ENCODE measurements at regions not wholly inside any gene's neighbourhood (a gene's known extent, or its start where the extent isn't known, plus 50 kb on each side); places are given as distances from the start of the nearest gene placed in this dataset.

DNA sequence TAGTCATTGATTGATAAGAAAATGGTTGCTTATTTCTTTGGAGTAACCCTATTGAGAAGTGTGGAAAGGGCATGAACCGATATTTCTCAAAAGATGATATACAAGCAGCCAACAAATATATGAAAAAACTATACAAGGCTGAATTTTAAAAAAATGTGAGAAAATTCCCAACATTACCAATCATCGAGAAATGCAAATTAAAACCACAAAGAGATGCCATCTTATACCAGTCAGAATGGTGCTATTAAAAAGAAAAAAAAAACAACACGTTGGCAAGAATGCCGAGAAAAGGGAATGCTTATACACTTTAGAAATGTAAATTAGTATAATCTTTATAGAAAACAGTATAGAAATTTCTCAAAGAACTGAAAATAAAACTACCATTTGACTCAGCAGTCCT is 77.7 kb upstream of the ROBO1 start:
- no peaks in the 10 kb centered on the region for H3K36me3 ChIP-seq
- no peaks in the 10 kb centered on the region for H3K4me1 ChIP-seq
- intact Hi-C loops (cut with DNase I), result no loop called here
- TF ChIP-seq, protein P1, sequence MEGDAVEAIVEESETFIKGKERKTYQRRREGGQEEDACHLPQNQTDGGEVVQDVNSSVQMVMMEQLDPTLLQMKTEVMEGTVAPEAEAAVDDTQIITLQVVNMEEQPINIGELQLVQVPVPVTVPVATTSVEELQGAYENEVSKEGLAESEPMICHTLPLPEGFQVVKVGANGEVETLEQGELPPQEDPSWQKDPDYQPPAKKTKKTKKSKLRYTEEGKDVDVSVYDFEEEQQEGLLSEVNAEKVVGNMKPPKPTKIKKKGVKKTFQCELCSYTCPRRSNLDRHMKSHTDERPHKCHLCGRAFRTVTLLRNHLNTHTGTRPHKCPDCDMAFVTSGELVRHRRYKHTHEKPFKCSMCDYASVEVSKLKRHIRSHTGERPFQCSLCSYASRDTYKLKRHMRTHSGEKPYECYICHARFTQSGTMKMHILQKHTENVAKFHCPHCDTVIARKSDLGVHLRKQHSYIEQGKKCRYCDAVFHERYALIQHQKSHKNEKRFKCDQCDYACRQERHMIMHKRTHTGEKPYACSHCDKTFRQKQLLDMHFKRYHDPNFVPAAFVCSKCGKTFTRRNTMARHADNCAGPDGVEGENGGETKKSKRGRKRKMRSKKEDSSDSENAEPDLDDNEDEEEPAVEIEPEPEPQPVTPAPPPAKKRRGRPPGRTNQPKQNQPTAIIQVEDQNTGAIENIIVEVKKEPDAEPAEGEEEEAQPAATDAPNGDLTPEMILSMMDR (IDR thresholded peaks at IDR 0.05), result no peak
- no peak for TF ChIP-seq POLR2A (IDR thresholded peaks at IDR 0.05; ENCODE audit: low read depth)
- H3K4me3 ChIP-seq, result no peak overlapping the region
- no peaks in the 10 kb centered on the region for H3K27me3 ChIP-seq
- H3K9me3 ChIP-seq, result no peaks in the 10 kb centered on the region
- no peak overlapping the region for H3K27ac ChIP-seq (replicated peaks in 1 of 4)
- 89% methylated on average over 4 of the region's 4 CpGs for WGBS
- no peak for DNase-seq (ENCODE audit: extremely low spot score)

DNA sequence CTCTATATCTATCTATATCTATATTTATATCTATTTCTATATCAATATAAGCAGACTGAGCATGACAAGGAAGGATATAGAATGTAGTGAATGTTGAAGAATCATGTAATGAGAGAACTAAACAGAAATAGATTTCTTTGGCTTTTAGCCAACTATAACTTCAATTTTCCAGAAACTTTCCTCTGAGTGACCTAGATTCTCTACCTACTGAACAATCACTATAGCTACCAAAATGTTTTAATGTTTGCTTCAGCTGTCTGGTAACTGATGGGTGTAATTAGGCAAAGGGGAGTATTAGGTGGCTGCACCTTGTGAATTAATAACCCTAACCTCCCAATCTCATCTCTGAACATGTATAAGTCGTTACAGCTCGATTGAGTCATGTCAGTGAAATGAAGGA is 76.4 kb upstream of the ROBO1 start:
- Histone ChIP-seq H3K27me3 (no peaks in the 10 kb centered on the region), H3K36me3 (no peaks in the 10 kb centered on the region), H3K4me1 (no peaks in the 10 kb centered on the region), H3K27ac (replicated peaks in 1 of 4) (no peak overlapping the region), H3K4me3 (no peak overlapping the region), H3K9me3 (no peaks in the 10 kb centered on the region)
- TF ChIP-seq POLR2AphosphoS5 (IDR thresholded peaks at IDR 0.05) (no peak), EP300 (IDR thresholded peaks at IDR 0.05) (no peak), POLR2A (IDR thresholded peaks at IDR 0.05; ENCODE audit: low read depth) (no peak)
- TF ChIP-seq, protein P1 (IDR thresholded peaks at IDR 0.05), result no peak
- intact Hi-C loops (cut with DNase I), result no loop called here
- DNase-seq (ENCODE audit: extremely low spot score), result no peak
- WGBS, result 85% methylated on average over 2 of the region's 2 CpGs

DNA sequence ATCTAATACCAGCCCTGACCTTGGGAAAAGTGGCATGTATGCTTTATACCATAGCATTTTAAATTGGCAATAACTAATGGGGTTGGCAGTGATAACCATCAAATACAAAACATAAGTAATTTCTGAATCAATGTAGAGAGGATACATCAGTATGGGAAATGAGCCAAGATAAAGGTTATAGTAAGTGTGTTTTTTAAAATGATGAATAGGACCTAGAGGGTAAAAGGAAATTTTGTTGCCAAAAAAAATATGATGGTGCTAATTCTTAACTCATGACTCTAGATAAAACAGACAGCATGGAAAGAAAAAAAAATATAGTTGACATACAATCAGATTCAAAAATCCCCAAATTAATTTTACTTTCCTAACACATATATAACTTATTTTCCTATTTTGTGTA is 75.4 kb upstream of the ROBO1 start:
- H3K27me3 ChIP-seq, result no peaks in the 10 kb centered on the region
- intact Hi-C loops (cut with DNase I), result no loop called here
- H3K4me1 ChIP-seq, result no peaks in the 10 kb centered on the region
- DNase-seq (ENCODE audit: extremely low spot score), result no peak
- H3K4me3 ChIP-seq, result no peak overlapping the region
- no peaks in the 10 kb centered on the region for H3K36me3 ChIP-seq
- TF ChIP-seq, protein P1 (IDR thresholded peaks at IDR 0.05), result no peak
- TF ChIP-seq POLR2A (IDR thresholded peaks at IDR 0.05; ENCODE audit: low read depth) (no peak), POLR2AphosphoS5 (IDR thresholded peaks at IDR 0.05) (no peak), EP300 (IDR thresholded peaks at IDR 0.05) (no peak)
- no peak overlapping the region for H3K27ac ChIP-seq (replicated peaks in 1 of 4)
- H3K9me3 ChIP-seq, result no peaks in the 10 kb centered on the region

DNA sequence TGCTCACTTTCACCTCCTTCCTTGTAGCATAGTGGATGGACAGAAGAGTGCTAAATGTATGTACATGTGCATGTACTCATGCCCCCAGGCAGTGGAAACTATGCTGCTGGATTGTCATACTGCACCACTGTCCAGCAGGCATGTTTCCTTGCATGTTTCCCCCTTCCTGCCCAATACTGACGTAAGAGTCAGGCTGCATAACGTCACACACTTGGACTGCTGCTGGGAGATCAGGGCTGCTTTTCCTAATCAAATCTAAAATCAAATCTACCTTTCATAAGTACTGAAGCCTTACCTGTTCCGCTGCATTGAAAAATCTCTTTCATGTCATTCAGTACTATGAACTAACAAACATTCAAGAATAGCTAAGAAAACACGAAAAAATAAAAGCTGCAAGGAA is 67.9 kb upstream of the ROBO1 start:
- WGBS, result 71% methylated on average over 4 of the region's 4 CpGs
- TF ChIP-seq, protein P1 (IDR thresholded peaks at IDR 0.05), result no peak
- no peak for TF ChIP-seq EP300 (IDR thresholded peaks at IDR 0.05)
- no peak for TF ChIP-seq POLR2AphosphoS5 (IDR thresholded peaks at IDR 0.05)
- TF ChIP-seq POLR2A (IDR thresholded peaks at IDR 0.05; ENCODE audit: low read depth), result no peak
- H3K27me3 ChIP-seq, result no peaks in the 10 kb centered on the region

DNA sequence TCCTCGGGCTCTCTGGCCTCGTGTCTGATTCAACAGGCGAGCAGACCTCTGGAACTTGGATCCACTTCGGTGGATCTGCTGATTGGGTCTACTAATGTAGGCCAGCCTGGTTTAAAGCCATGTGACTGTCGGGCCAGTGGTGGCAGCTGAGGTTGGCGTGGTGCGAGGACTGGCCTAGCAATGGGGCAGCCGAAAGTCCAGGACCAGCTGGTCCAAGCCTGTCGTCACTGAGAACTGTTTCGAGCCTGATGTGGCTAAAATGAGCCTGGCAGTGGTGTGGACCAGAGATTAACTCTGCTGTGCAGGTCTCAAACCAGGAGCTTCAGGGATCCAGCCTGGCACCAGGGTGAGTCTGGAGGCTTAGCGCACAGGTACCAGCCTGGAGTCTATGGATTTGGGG is 56.4 kb upstream of the ROBO1 start:
- no peak overlapping the region for H3K4me3 ChIP-seq
- intact Hi-C loops (cut with DNase I), result no loop called here
- TF ChIP-seq EP300 (IDR thresholded peaks at IDR 0.05) (no peak), POLR2AphosphoS5 (IDR thresholded peaks at IDR 0.05) (no peak), POLR2A (IDR thresholded peaks at IDR 0.05; ENCODE audit: low read depth) (no peak)
- TF ChIP-seq, protein P1 (IDR thresholded peaks at IDR 0.05), result no peak
- no peaks in the 10 kb centered on the region for H3K9me3 ChIP-seq
- H3K4me1 ChIP-seq, result no peaks in the 10 kb centered on the region
- H3K36me3 ChIP-seq, result no peaks in the 10 kb centered on the region
- DNase-seq (ENCODE audit: extremely low spot score), result no peak
- whole genome bisulfite sequencing, result 82% methylated on average over 11 of the region's 11 CpGs
- H3K27ac ChIP-seq (replicated peaks in 1 of 4), result no peak overlapping the region
- H3K27me3 ChIP-seq, result no peaks in the 10 kb centered on the region

More for the DNA sequence above, 67.9 kb upstream of the ROBO1 start:
- Histone ChIP-seq H3K9me3 (peaks cover 0 to 2% (median 0%) of the 10 kb centered on the region in 4 donors), H3K4me3 (no peak overlapping the region), H3K4me1 (no peaks in the 10 kb centered on the region), H3K36me3 (no peaks in the 10 kb centered on the region), H3K27ac (replicated peaks in 1 of 4) (no peak overlapping the region)
- DNase-seq (ENCODE audit: extremely low spot score), result no peak
- intact Hi-C loops (cut with DNase I), result no loop called here

Data from esophagus muscularis mucosa (tissue), 4 donors.